Osteoblast (primary cell): ENCODE measurements at regions not wholly inside any gene's neighbourhood (a gene's known extent, or its start where the extent isn't known, plus 50 kb on each side); places are given as distances from the start of the nearest gene placed in this dataset.

Experiments used
- DNase-seq: peaks from one replicate; pipeline ENCODE4 v3.0.0; 2011; ENCODE audit warnings: low spot score, mixed read lengths; ENCODE audit not compliant: insufficient read length; ENCODE audit errors: missing footprints
- H2AFZ ChIP-seq: 2 replicates; pipeline ENCODE4 v1.6.0; 2011; ENCODE audit warnings: mild to moderate bottlenecking, low read length
- H3K27ac ChIP-seq: 2 replicates; pipeline ENCODE4 v1.5.1; 2011; ENCODE audit warnings: mild to moderate bottlenecking, low read depth, low read length, moderate library complexity
- H3K27me3 ChIP-seq: 2 replicates; pipeline ENCODE4 v1.6.0; 2012; ENCODE audit warnings: mild to moderate bottlenecking, control low read depth, inconsistent platforms, low read length, moderate library complexity; ENCODE audit not compliant: insufficient read depth
- H3K36me3 ChIP-seq: 2 replicates; pipeline ENCODE4 v1.5.1; 2011; ENCODE audit warnings: mild to moderate bottlenecking, low read length, control low read depth, moderate library complexity; ENCODE audit not compliant: insufficient read depth
- H3K4me1 ChIP-seq: 2 replicates; pipeline ENCODE4 v1.5.1; 2011; ENCODE audit warnings: mild to moderate bottlenecking, low read length, control low read depth, moderate library complexity; ENCODE audit not compliant: insufficient read depth
- H3K4me2 ChIP-seq: 2 replicates; pipeline ENCODE4 v1.6.0; 2011; ENCODE audit warnings: mild to moderate bottlenecking, low read length; ENCODE audit not compliant: insufficient read depth
- H3K4me3 ChIP-seq: fragments of 200-600 bp; sonication (generic); 3 replicates; pipeline ENCODE4 v1.5.1; 2012; ENCODE audit warnings: mild to moderate bottlenecking, low read length, inconsistent platforms; ENCODE audit not compliant: insufficient read depth
- H3K79me2 ChIP-seq: 2 replicates; pipeline ENCODE4 v1.6.0; 2012; ENCODE audit warnings: mild to moderate bottlenecking, low read length, control low read depth, inconsistent platforms; ENCODE audit not compliant: insufficient read depth
- H3K9me3 ChIP-seq: 2 replicates; pipeline ENCODE4 v1.5.1; 2011; ENCODE audit warnings: low read depth, low read length, control low read depth
- H4K20me1 ChIP-seq: 2 replicates; pipeline ENCODE4 v1.6.0; 2012; ENCODE audit warnings: mild to moderate bottlenecking, low read length, control low read depth; ENCODE audit not compliant: insufficient read depth
- TF ChIP-seq, protein P1 (sequence below): IDR thresholded peaks from 2 replicates; pipeline ENCODE4 v1.5.1; 2011; ENCODE audit warnings: mild to moderate bottlenecking, low read depth, low read length, moderate library complexity; ENCODE audit errors: extremely low read depth

DNA sequence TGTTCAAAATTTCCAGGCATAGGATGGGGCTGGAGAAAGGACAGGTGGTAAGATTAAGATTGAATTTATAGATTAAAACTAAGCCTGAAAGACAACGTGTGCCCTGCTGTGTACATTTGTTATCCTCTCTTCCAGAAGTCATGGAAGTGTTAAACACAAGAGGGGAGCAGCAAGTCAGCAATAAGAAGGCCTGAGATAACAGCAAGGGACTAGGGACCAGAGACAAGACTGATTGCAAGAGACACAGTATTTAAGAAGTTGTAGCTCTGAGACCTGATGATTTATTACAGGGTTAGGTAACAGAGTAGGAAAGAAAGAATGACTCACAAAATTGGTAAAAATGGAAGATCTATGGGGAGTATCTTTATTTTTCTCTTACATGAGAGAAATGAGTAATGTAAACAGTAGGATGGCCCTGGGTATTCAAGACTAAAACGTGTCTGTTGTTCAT is 55.7 kb upstream of the COL1A2 start:
- peak; percentile 68 for DNase-seq
- H3K4me3 ChIP-seq, result no peak overlapping the region
- H3K4me2 ChIP-seq, result peak overlapping the region; percentile 3
- no peak overlapping the region for H3K27ac ChIP-seq
- H3K9me3 ChIP-seq, result no peaks in the 10 kb centered on the region
- H2AFZ ChIP-seq, result no peak overlapping the region
- H3K36me3 ChIP-seq, result no peaks in the 10 kb centered on the region
- H3K4me1 ChIP-seq, result peaks cover 20% of the 10 kb centered on the region
- H3K79me2 ChIP-seq, result no peaks in the 10 kb centered on the region
- no peaks in the 10 kb centered on the region for H3K27me3 ChIP-seq
- no peaks in the 10 kb centered on the region for H4K20me1 ChIP-seq
- TF ChIP-seq, protein P1, sequence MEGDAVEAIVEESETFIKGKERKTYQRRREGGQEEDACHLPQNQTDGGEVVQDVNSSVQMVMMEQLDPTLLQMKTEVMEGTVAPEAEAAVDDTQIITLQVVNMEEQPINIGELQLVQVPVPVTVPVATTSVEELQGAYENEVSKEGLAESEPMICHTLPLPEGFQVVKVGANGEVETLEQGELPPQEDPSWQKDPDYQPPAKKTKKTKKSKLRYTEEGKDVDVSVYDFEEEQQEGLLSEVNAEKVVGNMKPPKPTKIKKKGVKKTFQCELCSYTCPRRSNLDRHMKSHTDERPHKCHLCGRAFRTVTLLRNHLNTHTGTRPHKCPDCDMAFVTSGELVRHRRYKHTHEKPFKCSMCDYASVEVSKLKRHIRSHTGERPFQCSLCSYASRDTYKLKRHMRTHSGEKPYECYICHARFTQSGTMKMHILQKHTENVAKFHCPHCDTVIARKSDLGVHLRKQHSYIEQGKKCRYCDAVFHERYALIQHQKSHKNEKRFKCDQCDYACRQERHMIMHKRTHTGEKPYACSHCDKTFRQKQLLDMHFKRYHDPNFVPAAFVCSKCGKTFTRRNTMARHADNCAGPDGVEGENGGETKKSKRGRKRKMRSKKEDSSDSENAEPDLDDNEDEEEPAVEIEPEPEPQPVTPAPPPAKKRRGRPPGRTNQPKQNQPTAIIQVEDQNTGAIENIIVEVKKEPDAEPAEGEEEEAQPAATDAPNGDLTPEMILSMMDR, result no peak

- H3K4me2 ChIP-seq, result peak overlapping the region; percentile 21
- H2AFZ ChIP-seq, result peak overlapping the region; percentile 47
- no peaks in the 10 kb centered on the region for H3K9me3 ChIP-seq
- no peaks in the 10 kb centered on the region for H3K36me3 ChIP-seq
- no peaks in the 10 kb centered on the region for H4K20me1 ChIP-seq
- H3K79me2 ChIP-seq, result no peaks in the 10 kb centered on the region
- H3K27me3 ChIP-seq, result no peaks in the 10 kb centered on the region
- DNase-seq, result no peak
- H3K4me1 ChIP-seq, result peaks cover 54% of the 10 kb centered on the region
- peak overlapping the region; percentile 47 for H3K27ac ChIP-seq
- TF ChIP-seq, protein P1, result no peak
- no peak overlapping the region for H3K4me3 ChIP-seq
Observed at GRCh38 chr7:94344826-94345225, 49.9 kb upstream of the COL1A2 start.
